ENCODE measurements at regions not wholly inside any gene's neighbourhood (a gene's known extent, or its start where the extent isn't known, plus 50 kb on each side); places are given as distances from the start of the nearest gene placed in this dataset.

GRCh38 chr13:106299621-106300020, 235.8 kb downstream of the EFNB2 start:
- no peak for TF ChIP-seq EP300 (IDR thresholded peaks at IDR 0.05; ENCODE audit: borderline replicate concordance)
- TF ChIP-seq FOXM1 (IDR thresholded peaks at IDR 0.05; ENCODE audit: borderline replicate concordance, low read depth) = no peak

- TF ChIP-seq RAD21 (IDR thresholded peaks at IDR 0.05; ENCODE audit: low read depth) (no peak), ZBTB7A (IDR thresholded peaks at IDR 0.05; ENCODE audit: low read depth) (no peak), EGR1 (IDR thresholded peaks at IDR 0.05) (no peak), TAF1 (IDR thresholded peaks at IDR 0.05; ENCODE audit: low read depth) (no peak), NFIC (IDR thresholded peaks at IDR 0.05) (no peak), REST (IDR thresholded peaks at IDR 0.05; ENCODE audit: low read depth) (no peak), EP300 (IDR thresholded peaks at IDR 0.05; ENCODE audit: borderline replicate concordance) (no peak), TCF12 (IDR thresholded peaks at IDR 0.05; ENCODE audit: low read depth) (no peak), FOXM1 (IDR thresholded peaks at IDR 0.05; ENCODE audit: borderline replicate concordance, low read depth) (no peak), CREB1 (IDR thresholded peaks at IDR 0.05; ENCODE audit: low read depth) (no peak), TEAD4 (IDR thresholded peaks at IDR 0.05) (no peak), CEBPB (IDR thresholded peaks at IDR 0.05) (no peak), YY1 (IDR thresholded peaks at IDR 0.05; ENCODE audit: low read depth) (no peak), USF1 (IDR thresholded peaks at IDR 0.05) (no peak)
- TF ChIP-seq, protein P1, sequence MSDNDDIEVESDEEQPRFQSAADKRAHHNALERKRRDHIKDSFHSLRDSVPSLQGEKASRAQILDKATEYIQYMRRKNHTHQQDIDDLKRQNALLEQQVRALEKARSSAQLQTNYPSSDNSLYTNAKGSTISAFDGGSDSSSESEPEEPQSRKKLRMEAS (IDR thresholded peaks at IDR 0.05) = no peak
Measured at GRCh38 chr13:106297283-106297682, 238.2 kb downstream of the EFNB2 start.

DNA sequence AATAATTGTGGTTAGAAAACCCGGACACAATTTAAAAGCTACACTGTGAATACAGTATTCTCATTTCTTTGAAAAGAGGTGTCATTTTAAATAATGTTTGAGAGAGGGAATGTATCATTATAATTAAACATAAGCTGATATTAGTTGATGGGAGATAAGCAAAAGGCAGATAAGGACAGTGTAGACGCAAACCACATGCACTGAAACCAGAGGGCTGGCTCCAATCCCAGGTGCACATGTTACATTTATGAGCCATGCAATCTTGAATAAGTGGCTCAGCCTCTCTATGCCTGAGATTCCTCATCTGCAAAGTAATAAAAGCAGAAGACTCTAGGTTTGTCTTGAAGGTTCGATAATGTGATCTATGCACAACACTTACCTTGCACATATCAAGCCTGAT, 238.7 kb downstream of the EFNB2 start:
- TF ChIP-seq TAF1 (IDR thresholded peaks at IDR 0.05; ENCODE audit: low read depth) = no peak
- TF ChIP-seq YY1 (IDR thresholded peaks at IDR 0.05; ENCODE audit: low read depth) = no peak
- no peak for TF ChIP-seq EP300 (IDR thresholded peaks at IDR 0.05; ENCODE audit: borderline replicate concordance)
- TF ChIP-seq, protein P1 (IDR thresholded peaks at IDR 0.05) = no peak
- no peak for TF ChIP-seq TEAD4 (IDR thresholded peaks at IDR 0.05)
- no peak for TF ChIP-seq ZBTB7A (IDR thresholded peaks at IDR 0.05; ENCODE audit: low read depth)
- TF ChIP-seq REST (IDR thresholded peaks at IDR 0.05; ENCODE audit: low read depth) = no peak
- no peak for TF ChIP-seq TCF12 (IDR thresholded peaks at IDR 0.05; ENCODE audit: low read depth)
- no peak for TF ChIP-seq RAD21 (IDR thresholded peaks at IDR 0.05; ENCODE audit: low read depth)
- TF ChIP-seq FOXM1 (IDR thresholded peaks at IDR 0.05; ENCODE audit: borderline replicate concordance, low read depth) = no peak
- TF ChIP-seq EGR1 (IDR thresholded peaks at IDR 0.05) = no peak

- TF ChIP-seq TEAD4 (IDR thresholded peaks at IDR 0.05) (no peak), CEBPB (IDR thresholded peaks at IDR 0.05) (no peak), EP300 (IDR thresholded peaks at IDR 0.05; ENCODE audit: borderline replicate concordance) (no peak), EGR1 (IDR thresholded peaks at IDR 0.05) (no peak), FOXM1 (IDR thresholded peaks at IDR 0.05; ENCODE audit: borderline replicate concordance, low read depth) (no peak), YY1 (IDR thresholded peaks at IDR 0.05; ENCODE audit: low read depth) (no peak), TCF12 (IDR thresholded peaks at IDR 0.05; ENCODE audit: low read depth) (no peak), TAF1 (IDR thresholded peaks at IDR 0.05; ENCODE audit: low read depth) (no peak), RAD21 (IDR thresholded peaks at IDR 0.05; ENCODE audit: low read depth) (no peak), USF1 (IDR thresholded peaks at IDR 0.05) (no peak), CREB1 (IDR thresholded peaks at IDR 0.05; ENCODE audit: low read depth) (no peak), REST (IDR thresholded peaks at IDR 0.05; ENCODE audit: low read depth) (no peak), NFIC (IDR thresholded peaks at IDR 0.05) (no peak), ZBTB7A (IDR thresholded peaks at IDR 0.05; ENCODE audit: low read depth) (no peak)
- TF ChIP-seq, protein P1 (IDR thresholded peaks at IDR 0.05) = no peak
Measured at GRCh38 chr13:106295971-106296370, 239.5 kb downstream of the EFNB2 start.
